NCI-H69 (cell line): ENCODE measurements at regions not wholly inside any gene's neighbourhood (a gene's known extent, or its start where the extent isn't known, plus 50 kb on each side); places are given as distances from the start of the nearest gene placed in this dataset.

Source experiments
- DNase-seq: peaks from one replicate; lab custom pipeline; 2025; lab: John Stamatoyannopoulos, UW

DNA sequence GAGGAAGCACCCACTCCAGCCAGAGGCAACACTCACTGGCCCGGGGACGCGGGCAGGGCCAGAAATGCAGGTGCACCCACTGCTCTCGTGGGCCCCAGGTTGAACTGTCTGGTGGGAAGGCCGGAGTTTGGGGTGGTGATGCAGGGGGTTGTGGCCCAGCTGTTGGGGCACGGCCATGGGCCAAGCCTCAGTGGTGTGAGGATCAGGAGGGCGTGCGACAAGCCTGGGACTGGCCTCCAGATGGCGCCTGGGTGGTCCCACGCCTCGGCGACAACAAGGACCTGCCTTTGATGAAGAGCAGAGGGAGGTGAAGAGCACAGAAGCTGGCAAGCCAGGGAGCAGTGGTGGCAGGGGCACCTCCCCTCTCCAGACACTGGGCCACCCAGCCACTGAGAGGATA lies 240.8 kb downstream of the BRD1 start:
- DNase-seq, result no peak

DNA sequence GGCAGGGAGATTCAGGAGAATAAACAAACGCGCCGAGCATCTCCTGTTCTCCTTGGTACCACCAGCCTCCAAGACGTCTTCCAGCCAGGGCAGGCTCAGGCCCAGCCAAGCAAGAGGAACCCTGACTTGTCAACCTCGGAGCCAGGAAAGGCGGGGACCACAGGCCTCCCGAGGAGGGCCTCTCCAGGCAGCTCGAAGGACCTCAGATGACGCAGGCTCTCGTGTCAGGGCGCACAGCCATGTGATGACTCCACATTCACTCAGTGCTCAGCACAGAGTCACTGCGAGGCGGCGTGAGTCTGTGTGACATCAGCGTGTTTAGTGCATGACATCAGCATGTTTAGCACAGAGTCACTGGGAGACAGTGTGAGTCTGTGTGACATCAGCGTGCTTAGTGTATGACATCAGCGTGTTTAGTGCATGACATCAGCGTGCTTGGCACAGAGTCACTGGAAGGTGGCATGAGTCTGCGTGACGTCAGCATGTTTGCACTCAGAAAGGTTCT lies 241.4 kb downstream of the BRD1 start:
- peak; percentile 14 for DNase-seq

GRCh38 chr22:49585461-49586243 lies 242.0 kb downstream of the BRD1 start:
- no peak for DNase-seq

GRCh38 chr22:49583886-49584505 lies 243.7 kb downstream of the BRD1 start:
- no peak for DNase-seq

- DNase-seq, result no peak
Observed at GRCh38 chr22:49583341-49583740, 244.3 kb downstream of the BRD1 start.

DNA sequence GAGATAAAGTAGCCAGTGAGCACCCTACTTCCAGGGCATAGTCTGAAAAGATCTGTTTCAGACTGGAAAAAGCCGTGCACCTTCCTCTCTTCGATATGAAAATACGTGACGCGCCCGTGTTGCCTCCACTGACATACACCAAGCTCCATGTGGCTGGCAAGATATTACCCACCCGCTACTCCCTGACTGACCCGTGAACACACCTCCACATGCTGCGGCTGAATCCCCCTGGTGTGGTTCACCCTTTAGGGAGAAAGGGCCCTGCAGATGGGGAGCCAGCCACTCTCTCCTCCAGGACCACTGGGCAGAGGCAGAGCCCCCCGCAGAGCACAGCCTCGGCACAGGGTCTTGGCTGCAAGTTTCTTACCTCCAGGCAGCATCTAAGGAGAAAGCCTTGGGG lies 245.0 kb downstream of the BRD1 start:
- DNase-seq, result no peak

- no peak for DNase-seq
Observed at GRCh38 chr22:49582181-49582580, 245.5 kb downstream of the BRD1 start.

- DNase-seq, result no peak
Observed at GRCh38 chr22:49580024-49580423, 247.6 kb downstream of the BRD1 start.

GRCh38 chr22:49577168-49578060 lies 250.3 kb downstream of the BRD1 start:
- no peak for DNase-seq

DNA sequence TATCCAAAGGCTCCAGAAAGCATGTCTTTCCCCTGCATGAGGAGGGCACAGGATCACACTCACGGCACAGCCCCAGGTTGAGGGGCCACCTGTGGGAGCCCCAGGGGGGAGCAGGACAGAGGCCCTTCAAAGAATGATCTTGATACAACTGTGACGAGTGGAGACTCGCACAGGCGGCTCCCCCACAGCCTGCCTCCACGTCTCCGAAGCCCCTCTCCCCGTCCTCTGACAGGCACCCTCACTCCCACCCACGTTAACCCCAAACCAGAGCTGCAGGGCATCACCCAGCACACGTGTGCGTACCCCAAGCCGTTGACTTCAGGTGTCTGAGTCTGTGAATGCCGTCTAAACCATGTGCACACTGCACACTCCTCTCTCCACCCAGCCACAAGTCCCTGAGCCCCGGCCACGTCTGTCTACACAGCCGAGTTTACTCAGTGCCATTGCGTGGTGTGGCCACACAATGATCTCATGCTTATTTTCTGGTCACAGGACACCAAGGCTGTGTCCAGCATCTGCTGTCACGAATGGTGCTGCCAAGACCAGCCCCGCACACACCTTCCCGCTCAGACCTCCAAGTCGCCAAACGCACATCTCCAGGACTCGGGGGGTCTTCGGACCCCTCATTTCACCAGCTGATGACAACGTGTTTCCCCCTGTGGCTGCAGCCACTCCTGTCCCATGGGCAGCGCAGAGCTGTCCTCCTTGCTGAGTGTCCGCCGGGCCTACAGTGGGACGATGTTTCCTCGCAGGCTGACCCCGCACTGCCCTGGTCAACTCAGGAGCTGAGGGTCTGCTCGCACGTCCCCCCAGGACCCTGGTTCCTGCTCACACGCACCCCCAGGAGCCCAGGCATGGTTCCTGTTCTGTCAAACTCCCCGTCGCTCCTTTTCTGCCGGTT lies 251.2 kb downstream of the BRD1 start:
- no peak for DNase-seq

DNA sequence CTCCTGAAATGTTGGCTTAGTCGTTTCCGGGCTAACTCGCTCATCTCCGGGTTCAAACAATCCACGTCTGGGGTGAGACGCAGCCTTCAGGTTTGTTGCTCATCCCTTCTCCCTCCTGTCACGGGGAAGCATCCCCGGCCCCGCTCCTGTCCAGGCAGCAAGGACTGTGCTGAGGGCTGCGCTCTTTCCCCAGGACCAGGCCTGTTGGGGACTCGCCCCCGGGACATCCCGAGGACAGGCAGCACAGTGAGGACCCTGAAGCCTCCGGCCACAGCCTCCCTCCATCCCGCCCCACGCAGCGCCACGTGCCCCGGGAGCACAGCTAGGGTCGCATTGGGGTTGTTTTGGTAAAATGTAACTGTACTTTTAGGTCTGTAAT lies 252.0 kb downstream of the BRD1 start:
- DNase-seq, result no peak

GRCh38 chr22:49574881-49575702 lies 252.6 kb downstream of the BRD1 start:
- DNase-seq, result no peak

DNA sequence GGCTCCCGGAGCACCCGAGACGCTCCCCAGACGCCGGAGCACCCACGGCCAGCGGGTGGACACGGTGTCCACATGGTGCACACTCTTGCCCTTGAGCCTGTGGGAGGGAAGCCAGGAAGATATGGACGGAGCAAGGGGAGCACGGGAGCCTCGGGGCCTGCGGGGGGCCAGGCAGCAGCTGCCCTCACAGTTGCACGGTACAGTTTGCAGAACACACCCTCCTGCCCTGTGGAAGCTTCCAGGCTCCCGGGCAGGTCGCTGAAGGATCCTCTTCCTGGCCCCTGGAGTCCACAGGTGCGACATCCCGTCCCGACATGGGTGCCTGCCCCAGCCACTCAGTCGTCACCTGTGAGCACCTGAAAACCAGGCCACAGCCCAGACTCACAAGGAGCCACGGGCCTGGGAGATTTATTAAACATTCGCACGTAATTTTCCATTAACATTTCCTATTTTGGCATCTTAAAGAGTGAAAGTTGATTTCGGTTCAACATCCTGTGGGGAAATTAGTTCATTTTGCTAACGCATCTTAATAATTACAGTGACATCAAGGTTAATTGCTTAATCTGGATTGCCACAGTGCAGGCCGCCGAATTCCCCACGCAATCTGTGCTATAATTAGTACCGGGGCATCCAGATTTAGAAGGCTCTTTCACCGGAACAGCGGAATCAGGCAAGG lies 253.3 kb downstream of the BRD1 start:
- DNase-seq, result no peak

DNA sequence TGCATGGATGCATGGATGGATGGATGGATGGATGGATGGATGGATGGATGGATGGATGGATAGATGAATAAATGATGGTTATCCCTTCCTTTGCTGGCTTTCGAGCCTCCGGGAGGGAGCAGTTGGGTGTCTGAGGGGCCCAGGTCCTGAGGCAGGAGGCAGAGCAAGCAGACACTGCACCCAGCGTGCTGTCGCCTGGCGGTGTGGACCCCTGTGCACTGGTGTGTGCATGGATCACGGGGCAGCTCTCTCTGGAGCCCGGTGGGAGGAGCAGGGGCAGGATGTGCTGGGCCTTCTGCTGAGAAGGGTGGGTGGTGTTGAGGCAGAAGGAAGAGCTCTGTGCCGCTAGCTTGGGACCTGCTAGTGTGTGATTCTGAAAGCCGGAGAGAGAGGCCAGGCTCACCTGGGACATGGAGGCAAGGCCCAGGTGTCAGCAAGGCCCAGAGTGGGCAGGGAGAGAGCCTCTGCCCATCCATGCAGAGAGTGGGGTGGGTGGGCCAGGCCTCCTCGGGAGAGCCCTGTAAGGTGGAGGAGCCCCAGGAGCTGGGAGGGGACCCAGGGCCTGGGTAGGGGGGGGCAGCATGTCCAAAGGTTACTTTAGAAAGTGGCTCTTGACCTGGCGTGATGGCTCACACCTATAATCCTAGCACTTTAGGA lies 254.4 kb downstream of the BRD1 start:
- DNase-seq, result no peak

- no peak for DNase-seq
Observed at GRCh38 chr22:49571326-49571725, 256.3 kb downstream of the BRD1 start.

- DNase-seq, result no peak
Observed at GRCh38 chr22:49570032-49570848, 257.4 kb downstream of the BRD1 start.

DNA sequence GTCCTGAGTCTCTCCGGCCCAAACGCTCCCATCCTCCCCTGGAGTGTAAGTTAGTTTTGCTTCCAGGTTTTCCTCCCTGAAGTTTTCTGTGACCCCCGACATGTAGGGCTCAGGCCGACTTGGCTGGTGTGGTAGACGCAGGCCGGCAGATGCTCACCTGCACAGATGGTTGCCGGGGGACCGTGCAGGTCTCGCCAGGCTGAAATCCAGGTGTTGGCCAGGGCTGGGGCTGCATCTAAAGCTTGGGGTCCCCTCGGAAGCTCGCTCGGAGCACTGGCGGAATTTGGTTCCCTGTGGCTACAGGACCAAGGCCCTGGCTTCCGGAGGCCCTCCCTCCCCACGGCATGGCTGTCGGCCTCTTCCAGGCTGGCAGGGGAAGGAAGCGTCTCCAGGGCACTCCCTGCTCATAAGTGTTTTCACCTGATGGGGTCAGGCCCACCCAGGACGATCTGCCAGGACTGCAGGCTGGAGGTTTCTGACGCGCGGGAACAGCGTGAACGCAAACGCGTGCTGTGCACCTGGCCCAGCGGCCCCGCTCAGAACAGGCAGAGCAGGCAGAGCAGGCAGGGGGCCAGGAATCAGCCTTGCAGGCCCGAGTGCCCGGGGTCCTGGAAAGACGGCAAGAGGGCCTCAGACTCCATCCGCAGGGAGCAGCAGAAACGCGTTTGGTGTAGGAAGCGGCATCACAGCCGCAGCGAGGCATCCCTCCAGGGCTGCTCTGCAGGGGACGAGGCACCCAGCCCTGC lies 258.2 kb downstream of the BRD1 start:
- DNase-seq, result no peak

DNA sequence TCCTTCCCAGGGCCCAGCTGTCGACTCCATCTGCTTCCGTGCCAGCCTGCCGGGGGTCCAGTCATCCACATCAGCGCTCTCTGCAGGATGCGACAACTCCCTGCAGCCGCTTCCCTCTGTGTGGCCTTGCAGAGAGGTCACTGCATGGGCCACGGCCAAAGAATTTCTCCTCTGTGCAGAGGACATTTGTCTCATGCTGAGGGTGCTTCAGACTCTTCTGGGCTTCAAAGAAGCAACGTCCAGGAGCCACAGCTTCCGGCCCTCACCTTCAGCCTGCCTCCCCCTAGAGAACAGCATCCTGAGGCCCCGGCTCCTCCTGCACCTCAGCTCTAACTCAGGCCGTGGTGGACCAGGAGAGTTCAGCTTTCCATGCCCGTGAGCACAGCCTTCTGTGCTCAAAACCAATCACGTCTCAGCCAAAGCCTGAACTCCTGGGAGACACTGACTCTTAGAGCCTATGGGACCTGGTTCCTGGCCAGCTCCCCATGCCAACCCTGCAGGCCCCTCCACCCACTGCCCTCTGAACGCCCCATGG lies 258.9 kb downstream of the BRD1 start:
- no peak for DNase-seq
